H1 (cell line): ENCODE measurements at regions not wholly inside any gene's neighbourhood (a gene's known extent, or its start where the extent isn't known, plus 50 kb on each side); places are given as distances from the start of the nearest gene placed in this dataset.

Source experiments
- CTCF ChIA-PET: fragments of 300-600 bp; sonication (Branson Sonifier 250); formaldehyde crosslinking; loops from one replicate; lab custom pipeline; 2021; ENCODE audit not compliant: partially characterized antibody; lab: Charles Lee
- POLR2A ChIA-PET: fragments of 300-600 bp; sonication (Branson Sonifier 250); formaldehyde crosslinking; loops from one replicate; lab custom pipeline; 2021; ENCODE audit warnings: inconsistent platforms; ENCODE audit not compliant: partially characterized antibody; lab: Charles Lee
- DNase-seq, 2 experiments: peaks; one replicate each; pipeline versions ENCODE4 v3.0.0 to v3.0.0-alpha.2; 2010 to 2022; ENCODE audit warnings: low spot score in 2 of 2, low read depth in 1 of 2, mixed read lengths in 1 of 2
- FAIRE-seq: peaks from 2 replicates; lab custom pipeline; 2011; peaks lifted over from hg19 to GRCh38; lab: Jason Lieb, UNC
- H2AFZ ChIP-seq: 2 replicates; pipeline ENCODE4 v1.8.1; 2012; ENCODE audit warnings: low read length, inconsistent platforms
- H2AK5ac ChIP-seq: 2 replicates; pipeline ENCODE4 v1.6.1; 2013; ENCODE audit warnings: low read depth, low read length
- H2BK120ac ChIP-seq: replicated peaks from 2 replicates; pipeline ENCODE3; 2013; ENCODE audit warnings: low read depth, low read length, inconsistent platforms
- H2BK12ac ChIP-seq: 2 replicates; pipeline ENCODE4 v1.6.1; 2013; ENCODE audit warnings: low read depth, low read length
- H2BK15ac ChIP-seq: 2 replicates; pipeline ENCODE4 v1.6.1; 2013; ENCODE audit warnings: low read length
- H2BK20ac ChIP-seq: 2 replicates; pipeline ENCODE4 v1.6.1; 2013; ENCODE audit warnings: low read length
- H2BK5ac ChIP-seq: 2 replicates; pipeline ENCODE4 v1.6.1; 2013; ENCODE audit warnings: low read depth, low read length
- H3K14ac ChIP-seq: 2 replicates; pipeline ENCODE4 v1.6.1; 2013; ENCODE audit warnings: inconsistent platforms; ENCODE audit not compliant: insufficient read length
- H3K18ac ChIP-seq: 2 replicates; pipeline ENCODE4 v1.6.1; 2013; ENCODE audit warnings: low read length; ENCODE audit errors: extremely low read depth
- H3K23ac ChIP-seq: 2 replicates; pipeline ENCODE4 v1.6.1; 2013; ENCODE audit warnings: inconsistent platforms; ENCODE audit not compliant: insufficient read length
- H3K23me2 ChIP-seq: 2 replicates; pipeline ENCODE4 v1.6.1; 2013; ENCODE audit warnings: low read depth, low read length
- H3K27ac ChIP-seq: 2 replicates; pipeline ENCODE4 v1.6.1; 2011; ENCODE audit warnings: low read depth, low read length, inconsistent platforms
- H3K27me3 ChIP-seq, 4 experiments: replicated peaks in 1 of 4; 1 replicate in 1 of 4; 2 replicates in 3 of 4; pipeline versions ENCODE4 v1.6.1 to v1.8.1; 2011 to 2013; ENCODE audit warnings: low read length in 3 of 4, mild to moderate bottlenecking in 3 of 4, inconsistent platforms in 2 of 4, mixed read lengths in 2 of 4, moderate library complexity in 1 of 4; ENCODE audit not compliant: control insufficient read depth in 3 of 4, insufficient read depth in 3 of 4; ENCODE audit errors: extremely low read depth in 1 of 4
- H3K36me3 ChIP-seq, 4 experiments: 2 replicates each; pipeline versions ENCODE4 v1.6.1 to v1.8.1; 2011 to 2013; ENCODE audit warnings: mild to moderate bottlenecking in 4 of 4, low read length in 3 of 4, moderate library complexity in 2 of 4, control low read depth in 1 of 4, inconsistent platforms in 1 of 4; ENCODE audit not compliant: insufficient read depth in 4 of 4, control insufficient read depth in 2 of 4
- H3K4ac ChIP-seq: replicated peaks from 2 replicates; pipeline ENCODE3; 2013; ENCODE audit warnings: low read length, low read depth, mixed read lengths, inconsistent platforms; ENCODE audit not compliant: insufficient read length
- H3K4me1 ChIP-seq, 4 experiments: replicated peaks in 1 of 4; 1 replicate in 1 of 4; 2 replicates in 3 of 4; pipeline versions ENCODE4 v1.6.1 to v1.8.1; 2011 to 2013; ENCODE audit warnings: low read length in 3 of 4, inconsistent platforms in 2 of 4, mixed read lengths in 1 of 4; ENCODE audit not compliant: insufficient read depth in 4 of 4, control insufficient read depth in 3 of 4
- H3K4me2 ChIP-seq, 2 experiments: 2 replicates each; pipeline versions ENCODE4 v1.6.1 to v1.8.1; 2011 to 2013; ENCODE audit warnings: low read depth in 2 of 2, low read length in 2 of 2, control low read depth in 1 of 2, inconsistent platforms in 1 of 2, mild to moderate bottlenecking in 1 of 2; ENCODE audit not compliant: insufficient read depth in 1 of 2
- H3K4me3 ChIP-seq, 4 experiments: fragments of 200-600, 300-600 bp in 1 of 4; sonication (generic), shearing (Covaris generic), sonication (Bioruptor Twin) in 1 of 4; 2 replicates each; pipeline versions ENCODE4 v1.5.1 to v1.8.1; 2011 to 2016; ENCODE audit warnings: low read length in 4 of 4, low read depth in 3 of 4, control low read depth in 2 of 4, inconsistent platforms in 2 of 4, mild to moderate bottlenecking in 2 of 4, mixed read lengths in 1 of 4, moderate library complexity in 1 of 4; ENCODE audit not compliant: insufficient read depth in 2 of 4; ENCODE audit errors: extremely low read depth in 1 of 4
- H3K56ac ChIP-seq: replicated peaks from 2 replicates; pipeline ENCODE3; 2013; ENCODE audit warnings: low read depth, mild to moderate bottlenecking, mixed read lengths, low read length, inconsistent platforms; ENCODE audit not compliant: insufficient read length
- H3K79me1 ChIP-seq: 2 replicates; pipeline ENCODE4 v1.6.1; 2013; ENCODE audit warnings: low read depth, low read length, control low read depth
- H3K79me2 ChIP-seq, 2 experiments: 2 replicates each; pipeline versions ENCODE4 v1.6.1 to v1.8.1; 2012 to 2013; ENCODE audit warnings: low read length in 2 of 2, mild to moderate bottlenecking in 2 of 2, inconsistent platforms in 1 of 2; ENCODE audit not compliant: insufficient read depth in 2 of 2, control insufficient read depth in 1 of 2
- H3K9ac ChIP-seq, 4 experiments: replicated peaks in 1 of 4; 1 replicate in 1 of 4; 2 replicates in 3 of 4; pipeline versions ENCODE4 v1.6.1 to v1.8.1; 2011 to 2013; ENCODE audit warnings: low read depth in 3 of 4, low read length in 3 of 4, control low read depth in 2 of 4, mild to moderate bottlenecking in 2 of 4, moderate library complexity in 2 of 4, inconsistent platforms in 1 of 4; ENCODE audit errors: extremely low read depth in 1 of 4
- H3K9me3 ChIP-seq, 2 experiments: 2 replicates each; pipeline versions ENCODE4 v1.6.1 to v1.8.1; 2012 to 2013; ENCODE audit warnings: mild to moderate bottlenecking in 2 of 2, moderate library complexity in 2 of 2, control low read depth in 1 of 2, inconsistent platforms in 1 of 2, low read depth in 1 of 2, low read length in 1 of 2, mixed read lengths in 1 of 2; ENCODE audit not compliant: insufficient read depth in 2 of 2
- H4K20me1 ChIP-seq, 2 experiments: replicated peaks in 1 of 2; 2 replicates each; pipeline versions ENCODE3 to v1.8.1; 2011 to 2013; ENCODE audit warnings: inconsistent platforms in 2 of 2, low read length in 2 of 2, mild to moderate bottlenecking in 1 of 2; ENCODE audit not compliant: insufficient read depth in 2 of 2, control insufficient read depth in 1 of 2
- H4K5ac ChIP-seq: 2 replicates; pipeline ENCODE4 v1.6.1; 2013; ENCODE audit warnings: low read length, low read depth, mixed read lengths, inconsistent platforms; ENCODE audit not compliant: insufficient read length
- H4K8ac ChIP-seq: 2 replicates; pipeline ENCODE4 v1.8.0; 2013; ENCODE audit warnings: mild to moderate bottlenecking, moderate library complexity, low read length, inconsistent platforms; ENCODE audit not compliant: insufficient read depth; ENCODE audit errors: extremely low read depth
- H4K91ac ChIP-seq: replicated peaks from 2 replicates; pipeline ENCODE3; 2013; ENCODE audit warnings: low read length, mixed read lengths, inconsistent platforms; ENCODE audit not compliant: insufficient read length
- ASH2L ChIP-seq: fragments of 200-600, 300-600 bp; sonication (generic); IDR thresholded peaks from one replicate; pipeline ENCODE4 v1.7.1; 2017; ENCODE audit warnings: low read length
- BACH1 ChIP-seq: IDR thresholded peaks from 2 replicates; pipeline ENCODE4 v1.6.1; 2012; ENCODE audit warnings: low read length, improper control_type of control experiment
- CEBPB ChIP-seq: IDR thresholded peaks from 2 replicates; pipeline ENCODE4 v1.6.1; 2012; ENCODE audit warnings: low read depth, low read length
- EP300 ChIP-seq, 2 experiments: IDR thresholded peaks; 1 replicate in 1 of 2; 2 replicates in 1 of 2; pipeline ENCODE4 v1.6.1; 2011 to 2012; ENCODE audit warnings: low read depth in 2 of 2, low read length in 2 of 2, mild to moderate bottlenecking in 2 of 2, borderline replicate concordance in 1 of 2, inconsistent platforms in 1 of 2, moderate library complexity in 1 of 2
- JUN ChIP-seq: IDR thresholded peaks from 2 replicates; pipeline ENCODE4 v1.6.1; 2011; ENCODE audit warnings: low read depth, mild to moderate bottlenecking, improper control_type of control experiment, low read length
- MAFK ChIP-seq: IDR thresholded peaks from 2 replicates; pipeline ENCODE4 v1.6.1; 2012; ENCODE audit warnings: low read depth, mild to moderate bottlenecking, improper control_type of control experiment, low read length
- PHF8 ChIP-seq: fragments of 200-600 bp; sonication (generic); conservative IDR thresholded peaks from 2 replicates; pipeline ENCODE4 v1.7.1; 2012; ENCODE audit warnings: low read depth, mild to moderate bottlenecking, inconsistent platforms, low read length, moderate library complexity
- POU5F1 ChIP-seq: IDR thresholded peaks from 2 replicates; pipeline ENCODE4 v1.6.1; 2011; ENCODE audit warnings: low read depth, mild to moderate bottlenecking, low read length, moderate library complexity
- RAD21 ChIP-seq, 2 experiments: IDR thresholded peaks in 1 of 2; conservative IDR thresholded peaks in 1 of 2; 2 replicates each; pipeline ENCODE4 v1.6.1; 2011; ENCODE audit warnings: low read depth in 2 of 2, low read length in 2 of 2, improper control_type of control experiment in 1 of 2, inconsistent platforms in 1 of 2, mild to moderate bottlenecking in 1 of 2, moderate library complexity in 1 of 2
- SIN3A ChIP-seq, 2 experiments: IDR thresholded peaks in 1 of 2; conservative IDR thresholded peaks in 1 of 2; 2 replicates each; pipeline ENCODE4 v1.6.1; 2011 to 2012; ENCODE audit warnings: low read length in 2 of 2, improper control_type of control experiment in 1 of 2, low read depth in 1 of 2, mild to moderate bottlenecking in 1 of 2
- SIRT6 ChIP-seq: IDR thresholded peaks from one replicate; pipeline ENCODE4 v1.7.1; 2012; ENCODE audit warnings: low read length, inconsistent platforms
- TAF1 ChIP-seq: IDR thresholded peaks from 2 replicates; pipeline ENCODE4 v1.6.1; 2011; ENCODE audit warnings: mild to moderate bottlenecking, low read depth, low read length
- TAF7 ChIP-seq: optimal IDR thresholded peaks from 2 replicates; pipeline ENCODE3; 2011; ENCODE audit warnings: low read depth, mild to moderate bottlenecking, inconsistent platforms, low read length, moderate library complexity, borderline replicate concordance
- WGBS, 2 experiments: shearing (Covaris generic) in 1 of 2; methylation state at CpG; one replicate each; pipeline versions ENCODE4 v1.1.6 to v1.1.7; 2013 to 2015; ENCODE audit warnings: low lambda C conversion rate in 2 of 2, mixed read lengths in 2 of 2, inconsistent platforms in 1 of 2, low coverage in 1 of 2, missing lambda C conversion rate in 1 of 2; ENCODE audit not compliant: insufficient replicate concordance in 2 of 2, insufficient coverage in 1 of 2, insufficient read length in 1 of 2; ENCODE audit errors: extremely low coverage in 1 of 2, missing lambda C conversion rate in 1 of 2; 5-methylcytosine and 5-hydroxymethylcytosine counted together
- TF ChIP-seq, protein P1 (sequence below): IDR thresholded peaks from 2 replicates; pipeline ENCODE4 v1.6.1; 2011; ENCODE audit warnings: low read length, improper control_type of control experiment

DNA sequence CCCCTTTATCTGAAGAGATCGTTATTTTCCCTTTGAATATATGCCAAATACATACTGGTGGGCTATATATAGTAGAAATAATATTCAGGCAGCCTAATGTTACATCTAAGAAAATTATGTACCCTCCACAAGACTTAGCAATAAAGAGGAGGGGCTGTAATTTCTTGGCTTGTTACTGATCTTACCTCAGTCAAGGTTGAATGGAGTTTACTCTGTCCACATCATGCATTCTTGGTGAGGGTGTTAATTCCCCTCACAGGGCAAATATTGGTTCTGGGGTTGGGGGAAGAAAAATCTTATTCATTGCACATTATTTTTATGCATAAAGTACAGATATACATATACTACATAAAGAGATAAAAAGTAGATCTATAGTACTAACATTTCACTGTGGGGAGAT, 145.8 kb upstream of the ANK3 start:
- CTCF ChIA-PET = interaction anchor here (0.7 kb wide), 1 partner anchor 23 kb away, joined by 3 read pairs; no protein-coding TSS in a partner anchor
- H3K4me2 ChIP-seq = no peak overlapping the region
- no peak overlapping the region for H3K23ac ChIP-seq
- WGBS, 2 experiments = 67% methylated on average over 1 of the region's 1 CpG; no CpG with 5 or more reads in 1 of the 2 experiments
- H3K56ac ChIP-seq = no peak overlapping the region
- no peak overlapping the region for H4K8ac ChIP-seq
- no peak overlapping the region for H2AFZ ChIP-seq
- no peaks in the 10 kb centered on the region for H3K36me3 ChIP-seq
- no peak overlapping the region for H3K18ac ChIP-seq
- POLR2A ChIA-PET = no interaction called here
- H3K4ac ChIP-seq = no peak overlapping the region
- no peak overlapping the region for H2AK5ac ChIP-seq
- H4K91ac ChIP-seq = no peak overlapping the region
- H2BK20ac ChIP-seq = no peak overlapping the region
- no peaks in the 10 kb centered on the region for H3K79me1 ChIP-seq
- no peak overlapping the region for H3K4me3 ChIP-seq
- H3K14ac ChIP-seq = no peak overlapping the region
- H3K27ac ChIP-seq = no peak overlapping the region
- no peaks in the 10 kb centered on the region for H3K23me2 ChIP-seq
- FAIRE-seq = no peak
- no peak overlapping the region for H4K5ac ChIP-seq
- no peaks in the 10 kb centered on the region for H3K27me3 ChIP-seq
- H2BK12ac ChIP-seq = no peak overlapping the region
- no peak overlapping the region for H3K9ac ChIP-seq
- H3K9me3 ChIP-seq = no peaks in the 10 kb centered on the region
- peaks cover 0 to 7% (median 4%) of the 10 kb centered on the region in 4 experiments; a peak in 3 of 7 replicates for H3K4me1 ChIP-seq
- no peaks in the 10 kb centered on the region for H4K20me1 ChIP-seq
- no peak overlapping the region for H2BK15ac ChIP-seq
- no peak overlapping the region for H2BK5ac ChIP-seq
- no peak for DNase-seq
- H2BK120ac ChIP-seq = no peak overlapping the region
- no peaks in the 10 kb centered on the region for H3K79me2 ChIP-seq
- no peak for TF ChIP-seq EP300 (IDR thresholded peaks at IDR 0.05; ENCODE audit: borderline replicate concordance in 1 of 2, low read depth in 2 of 2, low read length in 2 of 2)
- TF ChIP-seq RAD21 (IDR thresholded peaks at IDR 0.05 in 1 of 2, conservative IDR thresholded peaks at IDR 0.05 in 1 of 2; ENCODE audit: low read depth in 2 of 2, low read length in 2 of 2) = no peak
- TF ChIP-seq TAF1 = no peak
- TF ChIP-seq, protein P1, sequence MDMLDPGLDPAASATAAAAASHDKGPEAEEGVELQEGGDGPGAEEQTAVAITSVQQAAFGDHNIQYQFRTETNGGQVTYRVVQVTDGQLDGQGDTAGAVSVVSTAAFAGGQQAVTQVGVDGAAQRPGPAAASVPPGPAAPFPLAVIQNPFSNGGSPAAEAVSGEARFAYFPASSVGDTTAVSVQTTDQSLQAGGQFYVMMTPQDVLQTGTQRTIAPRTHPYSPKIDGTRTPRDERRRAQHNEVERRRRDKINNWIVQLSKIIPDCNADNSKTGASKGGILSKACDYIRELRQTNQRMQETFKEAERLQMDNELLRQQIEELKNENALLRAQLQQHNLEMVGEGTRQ = no peak
- TF ChIP-seq TAF7 = no peak
- no peak for TF ChIP-seq PHF8
- TF ChIP-seq SIRT6 = no peak
- TF ChIP-seq ASH2L = no peak
- no peak for TF ChIP-seq JUN
- no peak for TF ChIP-seq SIN3A (conservative IDR thresholded peaks at IDR 0.05 in 1 of 2, IDR thresholded peaks at IDR 0.05 in 1 of 2; ENCODE audit: low read depth in 1 of 2, low read length in 2 of 2)
- TF ChIP-seq POU5F1 = no peak
- no peak for TF ChIP-seq BACH1
- no peak for TF ChIP-seq MAFK
- TF ChIP-seq CEBPB = no peak
